H1 (cell line): ENCODE measurements at regions not wholly inside any gene's neighbourhood (a gene's known extent, or its start where the extent isn't known, plus 50 kb on each side); places are given as distances from the start of the nearest gene placed in this dataset.

ENCODE experiments used
- CHD1 ChIP-seq: IDR thresholded peaks from 2 replicates; pipeline ENCODE4 v1.6.1; 2012; ENCODE audit warnings: low read depth, low read length, improper control_type of control experiment
- CTCF ChIP-seq, 3 experiments: IDR thresholded peaks; 1 replicate in 2 of 3; 2 replicates in 1 of 3; pipeline versions ENCODE4 v1.5.1 to v1.6.1; 2011; ENCODE audit warnings: low read length in 3 of 3, mild to moderate bottlenecking in 3 of 3, inconsistent platforms in 2 of 3, low read depth in 1 of 3, moderate library complexity in 1 of 3; ENCODE audit not compliant: insufficient read depth in 1 of 3; ENCODE audit errors: control extremely low read depth in 1 of 3
- GTF2F1 ChIP-seq: IDR thresholded peaks from 2 replicates; pipeline ENCODE4 v1.6.1; 2012; ENCODE audit warnings: low read depth, low read length, improper control_type of control experiment, borderline replicate concordance
- JUND ChIP-seq: IDR thresholded peaks from 2 replicates; pipeline ENCODE4 v1.6.1; 2011; ENCODE audit warnings: mild to moderate bottlenecking, improper control_type of control experiment, low read length
- POLR2A ChIP-seq, 2 experiments: IDR thresholded peaks; 1 replicate in 1 of 2; 2 replicates in 1 of 2; pipeline ENCODE4 v1.6.1; 2011; ENCODE audit warnings: low read depth in 2 of 2, low read length in 2 of 2, mild to moderate bottlenecking in 2 of 2; ENCODE audit errors: control extremely low read depth in 1 of 2
- SUZ12 ChIP-seq: fragments of 200-600 bp; sonication (generic); IDR thresholded peaks from 2 replicates; pipeline ENCODE4 v1.6.1; 2012; ENCODE audit warnings: mild to moderate bottlenecking, inconsistent platforms, low read length, moderate library complexity, mixed read lengths
- TF ChIP-seq, protein P1 (sequence below): IDR thresholded peaks from 2 replicates; pipeline ENCODE4 v1.6.1; 2012; ENCODE audit warnings: inconsistent platforms

GRCh38 chr12:98418357-98419075, 96.9 kb upstream of the TMPO start:
- TF ChIP-seq CTCF (IDR thresholded peaks at IDR 0.05; ENCODE audit: control extremely low read depth in 1 of 3, insufficient read depth in 1 of 3, low read depth in 1 of 3, low read length in 3 of 3), result no peak
- no peak for TF ChIP-seq GTF2F1
- no peak for TF ChIP-seq POLR2A (IDR thresholded peaks at IDR 0.05; ENCODE audit: control extremely low read depth in 1 of 2, low read depth in 2 of 2, low read length in 2 of 2)
- TF ChIP-seq JUND, result no peak
- TF ChIP-seq CHD1, result no peak
- TF ChIP-seq SUZ12, result no peak
- TF ChIP-seq, protein P1, sequence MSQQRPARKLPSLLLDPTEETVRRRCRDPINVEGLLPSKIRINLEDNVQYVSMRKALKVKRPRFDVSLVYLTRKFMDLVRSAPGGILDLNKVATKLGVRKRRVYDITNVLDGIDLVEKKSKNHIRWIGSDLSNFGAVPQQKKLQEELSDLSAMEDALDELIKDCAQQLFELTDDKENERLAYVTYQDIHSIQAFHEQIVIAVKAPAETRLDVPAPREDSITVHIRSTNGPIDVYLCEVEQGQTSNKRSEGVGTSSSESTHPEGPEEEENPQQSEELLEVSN, result no peak
